ENCODE measurements at regions not wholly inside any gene's neighbourhood (a gene's known extent, or its start where the extent isn't known, plus 50 kb on each side); places are given as distances from the start of the nearest gene placed in this dataset.

DNA sequence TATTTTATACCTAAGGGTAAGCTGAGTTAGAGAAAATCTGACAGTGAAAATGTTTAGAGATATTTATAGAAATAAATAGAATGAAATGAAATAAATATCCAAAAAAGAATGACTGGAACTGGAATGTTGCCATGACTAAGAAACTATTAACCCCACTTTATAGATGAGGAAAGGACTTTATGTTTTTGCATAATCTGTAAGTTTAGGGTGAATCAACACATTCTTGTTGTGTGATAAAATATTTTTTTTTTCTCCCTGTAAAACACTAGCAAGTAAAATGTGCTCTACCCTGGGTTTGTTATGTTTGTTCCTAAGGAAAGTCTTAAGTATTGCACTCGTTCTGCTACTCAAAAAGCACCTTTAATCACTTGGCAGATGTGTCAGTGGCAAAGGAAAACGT lies 83.8 kb upstream of the KL start:
- Histone ChIP-seq H3K27me3 (ENCODE audit: control insufficient read depth, insufficient read depth, low read length) (no peaks in the 10 kb centered on the region), H3K79me2 (ENCODE audit: control insufficient read depth, insufficient read depth, low read length) (no peaks in the 10 kb centered on the region), H3K27ac (ENCODE audit: insufficient read depth, low read length) (no peak overlapping the region), H3K36me3 (ENCODE audit: control insufficient read depth, insufficient read depth, low read length) (no peaks in the 10 kb centered on the region), H3K9me3 (ENCODE audit: control insufficient read depth, insufficient read depth, low read depth, low read length) (no peaks in the 10 kb centered on the region), H3K4me2 (ENCODE audit: extremely low read depth, insufficient read depth, low read length) (no peak overlapping the region), H2AFZ (ENCODE audit: low read length) (no peak overlapping the region), H4K20me1 (ENCODE audit: control insufficient read depth, extremely low read depth, insufficient read depth, low read length) (no peaks in the 10 kb centered on the region), H3K9ac (ENCODE audit: insufficient read depth, low read length) (no peak overlapping the region), H3K4me1 (ENCODE audit: control insufficient read depth, extremely low read depth, insufficient read depth, low read length) (no peaks in the 10 kb centered on the region), H3K4me3 (replicated peaks in 1 of 4; ENCODE audit: control extremely low read depth in 1 of 4, insufficient read depth in 1 of 4, low read depth in 3 of 4, low read length in 4 of 4) (no peak overlapping the region)
- DNase-seq (ENCODE audit: low read depth in 2 of 2) = no peak
- TF ChIP-seq EZH2 (IDR thresholded peaks at IDR 0.05; ENCODE audit: low read length, missing control alignments) = no peak
- no peak for TF ChIP-seq CTCF (conservative IDR thresholded peaks at IDR 0.05 in 1 of 2, IDR thresholded peaks at IDR 0.05 in 1 of 2; ENCODE audit: low read depth in 1 of 2, low read length in 2 of 2)

GRCh38 chr13:32936716-32937115 lies 79.5 kb upstream of the KL start:
- no peak for TF ChIP-seq CTCF (conservative IDR thresholded peaks at IDR 0.05 in 1 of 2, IDR thresholded peaks at IDR 0.05 in 1 of 2; ENCODE audit: low read depth in 1 of 2, low read length in 2 of 2)
- TF ChIP-seq EZH2 (IDR thresholded peaks at IDR 0.05; ENCODE audit: low read length, missing control alignments) = no peak

DNA sequence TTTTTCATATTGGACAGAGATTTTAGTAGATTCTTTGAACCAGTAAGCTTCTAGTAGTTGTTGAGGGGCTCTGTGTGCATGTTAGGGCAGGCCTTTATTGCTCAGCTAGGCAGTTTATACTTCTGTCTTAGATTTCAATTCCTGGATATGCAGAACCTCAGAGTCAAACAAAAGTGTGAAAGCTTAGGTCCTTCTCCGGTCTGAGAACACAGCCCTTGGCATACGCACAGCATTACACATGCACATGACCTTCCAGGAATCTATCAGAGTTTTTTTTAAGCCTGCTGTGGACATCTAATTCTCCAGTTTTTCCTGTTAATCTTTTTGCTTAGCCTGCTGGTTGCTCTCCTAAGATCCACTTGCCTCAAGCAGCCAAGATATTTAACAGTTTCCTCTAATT lies 77.9 kb upstream of the KL start:
- DNase-seq (ENCODE audit: low read depth in 2 of 2) = no peak

More at GRCh38 chr13:32936716-32937115, 79.5 kb upstream of the KL start:
- DNase-seq (ENCODE audit: low read depth in 2 of 2) = no peak
- no peaks in the 10 kb centered on the region for H3K9me3 ChIP-seq (ENCODE audit: control insufficient read depth, insufficient read depth, low read depth, low read length)
- no peak overlapping the region for H2AFZ ChIP-seq (ENCODE audit: low read length)
- H4K20me1 ChIP-seq (ENCODE audit: control insufficient read depth, extremely low read depth, insufficient read depth, low read length) = no peaks in the 10 kb centered on the region
- H3K79me2 ChIP-seq (ENCODE audit: control insufficient read depth, insufficient read depth, low read length) = no peaks in the 10 kb centered on the region
- H3K9ac ChIP-seq (ENCODE audit: insufficient read depth, low read length) = no peak overlapping the region
- H3K4me3 ChIP-seq (replicated peaks in 1 of 4; ENCODE audit: control extremely low read depth in 1 of 4, insufficient read depth in 1 of 4, low read depth in 3 of 4, low read length in 4 of 4) = no peak overlapping the region
- H3K4me2 ChIP-seq (ENCODE audit: extremely low read depth, insufficient read depth, low read length) = no peak overlapping the region
- H3K4me1 ChIP-seq (ENCODE audit: control insufficient read depth, extremely low read depth, insufficient read depth, low read length) = no peaks in the 10 kb centered on the region
- no peaks in the 10 kb centered on the region for H3K27me3 ChIP-seq (ENCODE audit: control insufficient read depth, insufficient read depth, low read length)
- H3K27ac ChIP-seq (ENCODE audit: insufficient read depth, low read length) = no peak overlapping the region
- no peaks in the 10 kb centered on the region for H3K36me3 ChIP-seq (ENCODE audit: control insufficient read depth, insufficient read depth, low read length)

More for the DNA sequence above, 77.9 kb upstream of the KL start:
- no peaks in the 10 kb centered on the region for H3K79me2 ChIP-seq (ENCODE audit: control insufficient read depth, insufficient read depth, low read length)
- H3K9me3 ChIP-seq (ENCODE audit: control insufficient read depth, insufficient read depth, low read depth, low read length) = no peaks in the 10 kb centered on the region
- H2AFZ ChIP-seq (ENCODE audit: low read length) = no peak overlapping the region
- H3K9ac ChIP-seq (ENCODE audit: insufficient read depth, low read length) = no peak overlapping the region
- TF ChIP-seq EZH2 (IDR thresholded peaks at IDR 0.05; ENCODE audit: low read length, missing control alignments) (no peak), CTCF (conservative IDR thresholded peaks at IDR 0.05 in 1 of 2, IDR thresholded peaks at IDR 0.05 in 1 of 2; ENCODE audit: low read depth in 1 of 2, low read length in 2 of 2) (no peak)
- no peaks in the 10 kb centered on the region for H3K36me3 ChIP-seq (ENCODE audit: control insufficient read depth, insufficient read depth, low read length)
- H4K20me1 ChIP-seq (ENCODE audit: control insufficient read depth, extremely low read depth, insufficient read depth, low read length) = no peaks in the 10 kb centered on the region
- H3K4me1 ChIP-seq (ENCODE audit: control insufficient read depth, extremely low read depth, insufficient read depth, low read length) = no peaks in the 10 kb centered on the region
- H3K4me2 ChIP-seq (ENCODE audit: extremely low read depth, insufficient read depth, low read length) = no peak overlapping the region
- H3K4me3 ChIP-seq (replicated peaks in 1 of 4; ENCODE audit: control extremely low read depth in 1 of 4, insufficient read depth in 1 of 4, low read depth in 3 of 4, low read length in 4 of 4) = no peak overlapping the region
- H3K27me3 ChIP-seq (ENCODE audit: control insufficient read depth, insufficient read depth, low read length) = no peaks in the 10 kb centered on the region
- H3K27ac ChIP-seq (ENCODE audit: insufficient read depth, low read length) = no peak overlapping the region
